ENCODE measurements at regions not wholly inside any gene's neighbourhood (a gene's known extent, or its start where the extent isn't known, plus 50 kb on each side); places are given as distances from the start of the nearest gene placed in this dataset.
A peak's percentile ranks its signal among the peaks of the same experiment; 100 is the strongest.

GRCh38 chr15:61798631-61799030 is 261.6 kb downstream of the VPS13C start:
- DNase-seq = no peak

GRCh38 chr15:61796056-61796455 is 264.2 kb downstream of the VPS13C start:
- no peak for DNase-seq

DNA sequence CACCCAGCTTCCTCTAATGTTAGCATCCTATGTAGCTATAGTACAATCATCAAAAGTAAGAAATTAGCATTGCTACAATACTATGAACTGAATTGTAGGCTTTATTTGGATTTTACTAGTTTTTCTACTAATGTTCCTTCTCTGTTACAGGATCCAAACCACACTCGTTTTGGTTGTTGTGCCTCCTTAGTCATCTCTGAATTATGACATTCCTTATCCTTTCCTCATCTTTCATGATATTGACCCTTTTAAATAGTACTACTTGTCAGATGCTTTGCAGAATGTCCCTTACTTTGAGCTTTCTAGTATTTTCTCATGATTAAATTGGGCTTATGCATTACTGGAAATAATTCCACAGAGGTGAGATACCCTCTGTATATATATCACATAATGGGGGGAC is 265.4 kb downstream of the VPS13C start:
- DNase-seq = no peak

- no peak for DNase-seq
Measured at GRCh38 chr15:61794276-61794675, 266.0 kb downstream of the VPS13C start.

DNA sequence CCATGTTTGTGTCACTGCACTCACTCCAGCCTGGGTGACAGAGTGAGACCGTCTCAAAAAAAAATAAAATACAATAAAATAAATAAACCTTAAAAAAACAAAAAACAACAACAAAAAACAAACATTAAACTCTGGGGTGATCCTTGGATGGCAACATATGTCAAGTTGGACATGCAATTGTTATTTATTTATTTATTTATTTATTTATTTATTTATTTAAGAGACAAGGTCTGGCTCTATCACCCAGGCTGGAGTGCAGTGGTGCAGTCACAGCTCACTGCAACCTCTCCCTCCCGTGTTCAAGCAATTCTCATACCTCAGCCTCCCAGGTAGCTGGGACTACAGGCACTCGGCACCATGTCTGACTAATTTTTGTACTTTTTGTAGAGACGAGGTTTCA is 275.5 kb downstream of the VPS13C start:
- no peak for DNase-seq

GRCh38 chr15:61780278-61780980 is 279.8 kb downstream of the VPS13C start:
- DNase-seq = no peak

DNA sequence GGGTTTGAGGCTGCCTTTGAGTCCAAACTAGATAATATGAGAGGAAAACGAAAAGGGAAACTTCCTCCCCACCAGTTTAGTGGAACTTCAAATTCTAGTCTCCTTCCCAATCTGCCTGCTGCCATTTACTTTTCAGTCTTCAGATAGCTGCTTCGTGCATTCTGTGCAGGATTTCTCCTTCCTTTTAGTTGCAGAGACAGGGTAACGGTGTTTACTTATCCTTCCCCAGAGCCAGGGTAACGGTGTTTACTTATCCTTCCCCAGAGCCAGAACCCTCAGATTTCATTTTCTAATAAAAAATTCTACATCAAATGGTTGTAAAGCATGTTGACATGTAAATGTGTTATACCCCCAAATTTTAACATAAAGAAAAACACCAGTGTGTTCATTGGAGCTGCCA is 282.6 kb downstream of the VPS13C start:
- DNase-seq = no peak

- no peak for DNase-seq
Measured at GRCh38 chr15:61769557-61769956, 290.7 kb downstream of the VPS13C start.

- no peak for DNase-seq
Measured at GRCh38 chr15:61768131-61768530, 292.1 kb downstream of the VPS13C start.

GRCh38 chr15:61764981-61765380 is 295.3 kb downstream of the VPS13C start:
- DNase-seq = no peak

DNA sequence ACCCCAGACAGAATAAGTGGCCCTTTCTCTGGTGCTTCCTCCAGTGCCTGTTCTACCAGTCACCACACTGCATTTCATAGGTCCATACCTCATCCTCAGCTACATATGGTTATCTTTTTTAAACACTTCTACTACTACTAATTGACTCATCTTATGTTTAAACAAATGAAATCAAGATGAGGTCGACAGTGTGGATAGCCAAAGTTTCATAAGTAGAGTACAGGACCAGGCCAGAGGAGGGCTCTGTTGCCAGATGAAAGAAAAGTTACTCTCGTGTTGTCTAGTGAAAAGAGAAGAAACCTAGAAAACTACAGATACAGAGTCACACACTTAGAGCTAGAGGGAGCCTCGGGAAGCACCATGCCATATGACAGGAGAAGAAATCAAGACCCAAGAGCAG is 296.1 kb downstream of the VPS13C start:
- no peak for DNase-seq

DNA sequence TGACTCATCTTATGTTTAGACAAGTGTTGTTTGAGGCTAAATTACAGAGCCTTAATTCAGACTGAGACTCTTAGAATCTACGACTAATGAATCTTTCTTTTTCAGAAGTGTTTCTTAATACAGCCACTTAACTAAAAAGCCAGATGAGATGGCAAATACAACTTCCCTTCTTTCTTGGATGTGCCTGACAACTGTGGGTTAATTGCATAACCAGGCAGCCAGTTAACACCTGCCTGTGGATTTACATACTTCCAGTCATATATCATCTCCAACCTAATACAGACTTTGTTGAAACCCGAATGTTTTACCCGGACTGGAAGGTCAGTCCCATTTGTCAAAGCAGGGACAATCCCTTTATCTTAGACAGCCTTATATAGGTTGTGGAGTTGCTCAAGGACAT is 297.6 kb downstream of the VPS13C start:
- no peak for DNase-seq

GRCh38 chr15:61759639-61760038 is 300.6 kb downstream of the VPS13C start:
- no peak for DNase-seq

DNA sequence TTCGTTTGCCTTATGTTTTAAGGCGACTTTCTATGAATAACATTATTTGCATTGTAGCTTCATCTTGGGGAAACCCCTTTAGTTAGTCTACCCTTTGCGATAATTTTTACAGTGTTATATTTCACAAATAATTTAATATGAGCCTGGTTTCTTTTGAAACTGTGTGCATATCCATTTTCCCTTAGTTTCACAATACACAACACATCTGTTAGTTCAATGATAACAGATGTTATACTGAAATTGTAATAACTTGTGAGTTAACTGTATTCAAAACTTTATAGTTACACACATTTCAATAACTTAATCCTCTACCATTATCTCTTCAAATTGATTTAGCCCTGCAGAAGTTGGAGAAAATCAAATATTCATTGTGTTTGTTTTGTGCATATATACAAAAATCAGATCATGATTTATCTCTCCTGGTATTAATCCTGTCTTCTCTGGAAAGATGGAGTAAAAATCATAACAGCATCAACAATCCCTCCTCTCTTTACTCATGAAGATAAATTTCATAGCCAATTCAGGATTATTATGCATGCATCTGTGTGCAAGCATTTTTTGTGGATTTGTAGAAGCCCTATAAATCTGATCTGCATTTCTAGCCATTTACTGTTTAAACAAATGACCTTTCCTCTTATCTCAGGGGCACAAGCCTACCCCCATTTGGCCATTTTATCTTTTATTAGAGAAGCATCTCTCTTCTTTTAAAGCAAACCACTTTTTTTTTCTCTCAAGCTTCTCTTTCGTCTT is 304.0 kb downstream of the VPS13C start:
- no peak for DNase-seq

DNA sequence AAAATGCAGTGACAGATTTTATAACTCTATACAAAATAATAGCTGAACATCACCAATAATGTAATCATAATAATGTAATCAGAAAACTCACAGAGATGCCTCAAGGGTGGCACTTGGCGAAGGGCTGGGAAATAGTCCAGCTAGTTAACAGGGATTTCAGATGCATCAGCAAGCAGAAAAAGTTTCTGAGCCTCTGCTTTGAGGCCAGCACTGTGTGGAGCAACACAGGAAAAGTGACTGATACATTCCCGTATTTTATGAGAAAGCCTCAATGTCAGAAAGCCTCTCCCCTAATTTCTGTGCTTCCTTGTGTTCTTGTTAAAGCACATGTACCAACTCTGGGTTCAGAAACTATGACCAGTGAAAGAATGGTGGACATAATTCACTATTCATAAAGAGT is 304.8 kb downstream of the VPS13C start:
- no peak for DNase-seq

GRCh38 chr15:61753018-61753710 is 307.1 kb downstream of the VPS13C start:
- DNase-seq = no peak

DNA sequence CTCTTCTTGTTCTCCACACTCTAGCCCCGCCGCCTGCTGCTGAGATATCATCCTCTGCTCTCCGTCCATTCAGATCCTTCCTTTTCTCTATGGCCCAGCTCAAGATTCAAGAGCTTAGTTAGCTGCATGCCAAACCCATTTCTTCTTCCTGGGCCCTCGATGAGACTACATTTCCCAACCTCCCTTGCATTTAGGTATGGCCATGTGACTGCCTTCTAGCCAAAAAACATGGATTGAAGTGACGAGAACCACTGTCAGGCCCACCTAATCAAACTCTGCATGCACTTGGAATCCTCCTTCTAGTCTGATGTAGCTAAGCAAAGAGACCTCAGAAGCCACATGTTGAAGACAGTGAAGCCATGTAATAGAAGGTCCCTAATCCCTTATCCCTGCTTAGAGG is 308.2 kb downstream of the VPS13C start:
- DNase-seq = peak; percentile 63

DNA sequence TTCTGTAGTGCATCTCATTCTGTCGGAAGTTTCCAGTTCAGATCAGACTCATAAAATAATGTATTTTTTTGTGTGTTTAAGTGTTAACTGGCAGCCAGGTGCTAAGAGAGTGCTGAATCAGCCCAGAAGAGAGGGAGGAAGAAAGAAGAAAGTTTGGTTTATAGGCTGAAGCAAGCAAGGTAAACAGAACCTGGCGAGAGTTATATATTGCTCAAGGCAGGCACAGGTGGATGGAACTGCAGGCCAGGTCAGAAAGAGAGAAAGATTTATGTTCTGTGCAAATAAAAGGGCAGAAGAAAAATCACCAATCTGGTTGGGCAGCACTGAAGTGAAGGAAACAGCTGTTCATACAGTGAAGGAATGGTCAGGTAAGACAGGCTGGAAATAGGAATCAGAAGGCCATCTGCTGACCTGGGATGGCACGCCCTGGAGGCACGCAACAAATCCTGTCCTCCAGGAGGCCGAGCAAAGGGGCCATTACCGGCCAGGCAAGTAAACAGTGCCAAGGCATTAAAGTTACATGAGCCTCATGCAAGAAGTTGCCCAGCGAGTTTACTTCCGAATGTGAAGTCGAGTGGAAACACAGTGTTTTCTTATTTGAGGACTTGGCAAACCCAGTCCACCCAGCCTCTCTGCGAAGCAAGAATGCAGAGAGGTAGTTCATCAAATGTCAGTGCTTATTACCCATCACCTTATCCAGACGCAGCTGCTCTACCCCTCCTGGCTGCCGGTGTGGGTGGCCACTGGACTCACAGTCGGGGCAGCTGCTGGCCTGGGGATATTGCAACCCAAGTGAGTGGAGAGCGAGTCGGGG is 309.8 kb downstream of the VPS13C start:
- DNase-seq = peak; percentile 48

DNA sequence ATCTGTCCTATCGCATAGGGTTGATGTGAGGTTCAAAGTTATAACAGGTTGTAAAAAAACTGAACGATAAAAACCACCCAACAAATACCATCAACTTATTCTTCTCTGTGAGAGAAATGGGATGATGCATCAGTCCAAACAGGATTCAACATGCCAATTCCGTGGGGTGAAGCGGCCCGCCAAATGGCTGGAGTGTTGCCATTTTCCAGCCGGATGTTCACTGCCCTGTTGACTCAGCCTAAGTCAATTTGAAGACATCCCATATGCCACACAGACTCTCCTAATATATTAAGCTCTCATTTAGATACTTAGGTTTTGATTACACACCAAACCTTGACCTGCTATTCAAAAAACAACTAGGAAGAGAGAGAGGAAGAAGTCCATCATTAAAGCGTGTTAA is 311.1 kb downstream of the VPS13C start:
- DNase-seq = peak; percentile 84

DNA sequence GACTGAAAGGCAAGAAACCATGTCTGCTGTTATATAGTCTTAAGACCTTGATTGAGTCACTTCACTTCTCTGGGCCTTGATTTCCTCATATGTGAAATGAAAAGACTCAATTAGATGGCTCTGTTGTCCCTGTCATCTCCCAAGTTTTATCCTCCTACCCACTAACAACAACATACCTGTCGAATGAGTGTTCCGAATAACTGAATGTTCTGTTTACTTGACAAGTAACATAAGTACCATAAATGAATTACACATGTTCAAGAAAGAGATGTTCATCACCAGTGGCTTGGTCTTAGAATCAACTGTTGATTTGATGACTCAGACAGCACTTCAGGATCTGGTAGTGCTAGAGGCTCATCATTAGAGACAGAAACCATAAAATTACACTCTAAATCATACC is 311.7 kb downstream of the VPS13C start:
- no peak for DNase-seq

- DNase-seq = no peak
Measured at GRCh38 chr15:61746589-61746988, 313.7 kb downstream of the VPS13C start.

DNA sequence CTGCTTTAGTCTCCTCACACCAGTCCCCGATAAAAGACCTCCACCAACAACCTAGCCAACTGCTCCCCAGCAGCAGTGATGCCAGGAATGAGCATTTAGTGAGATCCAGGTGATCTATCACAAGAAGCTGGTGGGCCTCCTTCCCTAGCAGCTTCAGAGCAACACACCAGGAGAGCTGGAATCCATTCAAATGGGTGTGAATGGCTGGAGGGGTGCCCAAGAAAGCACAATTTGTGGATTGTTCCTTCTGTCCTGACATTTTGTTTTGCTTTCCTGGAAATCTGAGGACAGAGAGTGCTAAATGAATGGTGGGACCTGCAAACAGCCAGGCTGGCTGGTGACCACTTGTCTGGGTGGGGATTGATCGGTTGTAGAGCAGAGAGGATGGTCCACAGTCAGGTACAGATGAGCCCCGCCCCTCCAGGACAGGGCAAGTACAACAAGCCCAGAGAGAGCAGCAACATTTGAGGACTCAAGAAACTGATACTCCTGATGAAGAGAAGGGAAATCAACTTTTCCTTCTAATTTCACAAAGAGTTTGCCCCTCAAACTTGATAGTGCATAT is 316.8 kb downstream of the VPS13C start:
- DNase-seq = no peak

- DNase-seq = no peak
Measured at GRCh38 chr15:61742591-61742990, 317.7 kb downstream of the VPS13C start.
